ENCODE measurements at regions not wholly inside any gene's neighbourhood (a gene's known extent, or its start where the extent isn't known, plus 50 kb on each side); places are given as distances from the start of the nearest gene placed in this dataset.

GRCh38 chr13:26463848-26464247, 93.6 kb upstream of the WASF3 start:
- Histone ChIP-seq H4K20me1 (ENCODE audit: low read depth, low read length) (no peaks in the 10 kb centered on the region), H3K4me3 (ENCODE audit: insufficient read depth, low read length, poor library complexity, severe bottlenecking) (no peak overlapping the region), H3K79me2 (ENCODE audit: insufficient read depth, low read length) (no peaks in the 10 kb centered on the region), H3K9me2 (replicated peaks; ENCODE audit: insufficient read depth, low read length) (no peaks in the 10 kb centered on the region), H3K27ac (ENCODE audit: low read depth, low read length) (no peak overlapping the region), H3F3A (ENCODE audit: insufficient read depth) (no peaks in the 10 kb centered on the region), H3K9ac (ENCODE audit: low read length) (no peak overlapping the region), H3K36me3 (ENCODE audit: low read length) (no peaks in the 10 kb centered on the region), H3K4me2 (ENCODE audit: low read depth, low read length, poor library complexity, severe bottlenecking) (no peak overlapping the region), H3K27me3 (ENCODE audit: low read length) (no peaks in the 10 kb centered on the region; the same call in 1 of the 2 replicates), H3K9me3 (ENCODE audit: insufficient read depth, low read length) (no peaks in the 10 kb centered on the region), H2AFZ (ENCODE audit: low read depth, low read length, severe bottlenecking) (no peak overlapping the region)
- TF ChIP-seq CTCF (IDR thresholded peaks at IDR 0.05; ENCODE audit: insufficient read depth, low read length, poor library complexity, severe bottlenecking) (no peak), EZH2phosphoT487 (conservative IDR thresholded peaks at IDR 0.05; ENCODE audit: low read length) (no peak)

GRCh38 chr13:26465514-26465913, 92.0 kb upstream of the WASF3 start:
- Histone ChIP-seq H3K4me3 (ENCODE audit: insufficient read depth, low read length, poor library complexity, severe bottlenecking) (no peak overlapping the region), H3K27ac (ENCODE audit: low read depth, low read length) (no peak overlapping the region), H4K20me1 (ENCODE audit: low read depth, low read length) (no peaks in the 10 kb centered on the region), H3K4me2 (ENCODE audit: low read depth, low read length, poor library complexity, severe bottlenecking) (no peak overlapping the region), H3K27me3 (ENCODE audit: low read length) (no peaks in the 10 kb centered on the region; the same call in 1 of the 2 replicates), H3K9ac (ENCODE audit: low read length) (no peak overlapping the region), H3K9me3 (ENCODE audit: insufficient read depth, low read length) (no peaks in the 10 kb centered on the region), H3K36me3 (ENCODE audit: low read length) (no peaks in the 10 kb centered on the region), H3F3A (ENCODE audit: insufficient read depth) (no peaks in the 10 kb centered on the region), H3K9me2 (replicated peaks; ENCODE audit: insufficient read depth, low read length) (no peaks in the 10 kb centered on the region), H3K79me2 (ENCODE audit: insufficient read depth, low read length) (no peaks in the 10 kb centered on the region), H2AFZ (ENCODE audit: low read depth, low read length, severe bottlenecking) (no peak overlapping the region)
- TF ChIP-seq CTCF (IDR thresholded peaks at IDR 0.05; ENCODE audit: insufficient read depth, low read length, poor library complexity, severe bottlenecking) (no peak), EZH2phosphoT487 (conservative IDR thresholded peaks at IDR 0.05; ENCODE audit: low read length) (no peak)

- no peak overlapping the region for H2AFZ ChIP-seq (ENCODE audit: low read depth, low read length, severe bottlenecking)
- no peaks in the 10 kb centered on the region for H3F3A ChIP-seq (ENCODE audit: insufficient read depth)
- no peak for TF ChIP-seq EZH2phosphoT487 (conservative IDR thresholded peaks at IDR 0.05; ENCODE audit: low read length)
- TF ChIP-seq CTCF (IDR thresholded peaks at IDR 0.05; ENCODE audit: insufficient read depth, low read length, poor library complexity, severe bottlenecking): no peak
- no peak overlapping the region for H3K4me2 ChIP-seq (ENCODE audit: low read depth, low read length, poor library complexity, severe bottlenecking)
- no peak overlapping the region for H3K9ac ChIP-seq (ENCODE audit: low read length)
- H3K9me2 ChIP-seq (replicated peaks; ENCODE audit: insufficient read depth, low read length): no peaks in the 10 kb centered on the region
- no peaks in the 10 kb centered on the region for H4K20me1 ChIP-seq (ENCODE audit: low read depth, low read length)
- H3K4me3 ChIP-seq (ENCODE audit: insufficient read depth, low read length, poor library complexity, severe bottlenecking): no peak overlapping the region
- H3K27me3 ChIP-seq (ENCODE audit: low read length): no peaks in the 10 kb centered on the region; the same call in 1 of the 2 replicates
- no peaks in the 10 kb centered on the region for H3K9me3 ChIP-seq (ENCODE audit: insufficient read depth, low read length)
- H3K79me2 ChIP-seq (ENCODE audit: insufficient read depth, low read length): no peaks in the 10 kb centered on the region
- H3K36me3 ChIP-seq (ENCODE audit: low read length): no peaks in the 10 kb centered on the region
- no peak overlapping the region for H3K27ac ChIP-seq (ENCODE audit: low read depth, low read length)
Observed at GRCh38 chr13:26465954-26466353, 91.5 kb upstream of the WASF3 start.
